ENCODE measurements at regions not wholly inside any gene's neighbourhood (a gene's known extent, or its start where the extent isn't known, plus 50 kb on each side); places are given as distances from the start of the nearest gene placed in this dataset.

DNA sequence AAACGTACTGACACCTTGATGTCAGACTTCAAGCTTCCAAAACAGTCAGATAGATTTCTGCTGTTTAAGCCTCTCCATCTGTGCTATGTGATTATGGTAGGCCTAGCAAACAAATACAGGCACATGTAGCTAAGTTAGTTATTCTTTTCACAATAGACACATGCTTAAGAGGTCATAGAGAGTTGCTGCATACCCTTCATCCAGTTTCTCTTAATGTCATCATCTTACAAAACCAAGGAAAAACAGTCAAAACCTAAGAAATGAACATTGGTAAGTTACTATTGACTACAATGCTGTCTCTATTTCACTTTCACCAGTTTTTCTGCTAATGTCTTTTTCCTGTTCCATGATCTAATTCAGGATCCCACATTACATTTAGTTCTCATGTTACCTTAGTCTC, 946.8 kb downstream of the TUSC7 start:
- no peak for TF ChIP-seq POLR2A (IDR thresholded peaks at IDR 0.05)
- TF ChIP-seq, protein P1, sequence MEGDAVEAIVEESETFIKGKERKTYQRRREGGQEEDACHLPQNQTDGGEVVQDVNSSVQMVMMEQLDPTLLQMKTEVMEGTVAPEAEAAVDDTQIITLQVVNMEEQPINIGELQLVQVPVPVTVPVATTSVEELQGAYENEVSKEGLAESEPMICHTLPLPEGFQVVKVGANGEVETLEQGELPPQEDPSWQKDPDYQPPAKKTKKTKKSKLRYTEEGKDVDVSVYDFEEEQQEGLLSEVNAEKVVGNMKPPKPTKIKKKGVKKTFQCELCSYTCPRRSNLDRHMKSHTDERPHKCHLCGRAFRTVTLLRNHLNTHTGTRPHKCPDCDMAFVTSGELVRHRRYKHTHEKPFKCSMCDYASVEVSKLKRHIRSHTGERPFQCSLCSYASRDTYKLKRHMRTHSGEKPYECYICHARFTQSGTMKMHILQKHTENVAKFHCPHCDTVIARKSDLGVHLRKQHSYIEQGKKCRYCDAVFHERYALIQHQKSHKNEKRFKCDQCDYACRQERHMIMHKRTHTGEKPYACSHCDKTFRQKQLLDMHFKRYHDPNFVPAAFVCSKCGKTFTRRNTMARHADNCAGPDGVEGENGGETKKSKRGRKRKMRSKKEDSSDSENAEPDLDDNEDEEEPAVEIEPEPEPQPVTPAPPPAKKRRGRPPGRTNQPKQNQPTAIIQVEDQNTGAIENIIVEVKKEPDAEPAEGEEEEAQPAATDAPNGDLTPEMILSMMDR (IDR thresholded peaks at IDR 0.05): no peak
- TF ChIP-seq POLR2AphosphoS5 (IDR thresholded peaks at IDR 0.05): no peak
- TF ChIP-seq EP300 (IDR thresholded peaks at IDR 0.05; ENCODE audit: low read depth): no peak

All from transverse colon (tissue), 4 donors.